Naive thymus-derived CD4-positive, alpha-beta T cell (primary cell): ENCODE measurements at regions not wholly inside any gene's neighbourhood (a gene's known extent, or its start where the extent isn't known, plus 50 kb on each side); places are given as distances from the start of the nearest gene placed in this dataset.
"Not testable (repeated sequence)": the region's sequence is repeated elsewhere in the genome, so short reads cannot be mapped to it uniquely, and the experiment has no call there.

Experiments
- ATAC-seq: fragments of 150-1000 bp; cut with Tn5 transposase; 2 replicates; pipeline ENCODE4 v1.10.0; 2021; ENCODE audit warnings: mild to moderate bottlenecking, moderate library complexity
- CTCF ChIA-PET: fragments of 350-600 bp; sonication (Branson Sonifier 250); formaldehyde crosslinking; loops from one replicate; lab custom pipeline; 2021; ENCODE audit warnings: antibody characterized with exemption; lab: Charles Lee
- POLR2A ChIA-PET: fragments of 350-600 bp; sonication (Branson Sonifier 250); formaldehyde crosslinking; loops from one replicate; lab custom pipeline; 2021; ENCODE audit warnings: antibody characterized with exemption, inconsistent platforms; lab: Charles Lee
- DNase-seq, 9 donors: peaks; one replicate each; pipeline versions ENCODE4 v3.0.0 to v3.0.0-alpha.2; 2020 to 2022; ENCODE audit warnings: mixed read lengths in 1 of 9
- H3K27ac ChIP-seq: one replicate; pipeline ENCODE4 v1.7.0; 2013; ENCODE audit warnings: mild to moderate bottlenecking, low read depth, low read length, moderate library complexity
- H3K27me3 ChIP-seq, 2 donors: one replicate each; pipeline ENCODE4 v1.7.0; 2013; ENCODE audit warnings: low read length in 2 of 2, mild to moderate bottlenecking in 2 of 2, moderate library complexity in 2 of 2; ENCODE audit not compliant: control insufficient read depth in 2 of 2, insufficient read depth in 2 of 2
- H3K36me3 ChIP-seq, 3 experiments: 1 replicate in 2 of 3; 2 replicates in 1 of 3; pipeline ENCODE4 v1.7.0; 2013; ENCODE audit warnings: low read length in 3 of 3, mild to moderate bottlenecking in 3 of 3, moderate library complexity in 1 of 3; ENCODE audit not compliant: insufficient read depth in 3 of 3, control insufficient read depth in 2 of 3
- H3K4me1 ChIP-seq, 2 donors: one replicate each; pipeline ENCODE4 v1.7.0; 2013; ENCODE audit warnings: low read length in 2 of 2, mild to moderate bottlenecking in 2 of 2, moderate library complexity in 1 of 2; ENCODE audit not compliant: control insufficient read depth in 2 of 2, insufficient read depth in 2 of 2
- H3K4me3 ChIP-seq: 2 replicates; pipeline ENCODE4 v1.7.0; 2013; ENCODE audit warnings: mild to moderate bottlenecking, low read length
- H3K9me3 ChIP-seq, 3 experiments: 1 replicate in 2 of 3; 2 replicates in 1 of 3; pipeline ENCODE4 v1.7.0; 2013; ENCODE audit warnings: low read length in 3 of 3; ENCODE audit not compliant: control insufficient read depth in 2 of 3
- H3K27ac Mint-ChIP-seq, 9 donors: one replicate each; pipeline ENCODE4 v1.8.0; 2020 to 2022; ENCODE audit warnings: mixed read lengths in 9 of 9, mild to moderate bottlenecking in 8 of 9, moderate library complexity in 5 of 9, inconsistent platforms in 2 of 9
- H3K27me3 Mint-ChIP-seq, 5 donors: one replicate each; pipeline ENCODE4 v1.8.0; 2021 to 2022; ENCODE audit warnings: mixed read lengths in 5 of 5, mild to moderate bottlenecking in 1 of 5
- H3K36me3 Mint-ChIP-seq, 5 donors: one replicate each; pipeline ENCODE4 v1.8.0; 2020 to 2022; ENCODE audit warnings: mixed read lengths in 5 of 5, mild to moderate bottlenecking in 3 of 5, inconsistent platforms in 1 of 5
- H3K4me1 Mint-ChIP-seq, 7 donors: one replicate each; pipeline ENCODE4 v1.8.0; 2020 to 2022; ENCODE audit warnings: mixed read lengths in 7 of 7, mild to moderate bottlenecking in 3 of 7, inconsistent platforms in 1 of 7
- H3K4me3 Mint-ChIP-seq, 10 donors: one replicate each; pipeline ENCODE4 v1.8.0; 2020 to 2022; ENCODE audit warnings: mild to moderate bottlenecking in 10 of 10, mixed read lengths in 10 of 10, moderate library complexity in 6 of 10, inconsistent platforms in 2 of 10
- H3K9me3 Mint-ChIP-seq, 11 donors: one replicate each; pipeline ENCODE4 v1.8.0; 2020 to 2022; ENCODE audit warnings: mixed read lengths in 11 of 11, mild to moderate bottlenecking in 4 of 11, inconsistent platforms in 1 of 11, moderate library complexity in 1 of 11
- intact Hi-C, 2 donors: fragments of 100-400 bp; cut with micrococcal nuclease; formaldehyde crosslinking; loops; one replicate each; pipeline ENCODE4 v1.15.1; 2023

DNA sequence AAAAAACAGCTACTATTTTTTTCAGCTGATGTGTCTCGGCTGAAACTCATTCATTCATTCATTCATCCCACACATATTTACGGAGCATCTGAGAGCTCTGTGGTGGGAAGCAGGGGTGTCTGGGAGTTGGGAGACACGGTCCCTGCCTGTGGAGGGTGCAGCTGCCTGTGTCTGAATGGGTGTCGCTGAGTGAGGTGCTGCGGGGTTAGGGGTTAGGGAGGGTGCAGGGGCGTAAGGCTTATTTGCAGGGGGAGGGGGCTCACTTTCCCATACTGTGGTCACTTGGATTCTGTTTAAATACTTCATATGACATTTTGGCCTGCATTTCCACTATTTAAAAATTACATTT lies 89.4 kb upstream of the ASB18 start:
- Histone ChIP-seq H3K4me3 (no peak overlapping the region), H3K36me3 (no peaks in the 10 kb centered on the region), H3K27ac (no peak overlapping the region), H3K27me3 (no peaks in the 10 kb centered on the region), H3K4me1 (no peaks in the 10 kb centered on the region), H3K9me3 (no peaks in the 10 kb centered on the region)
- Mint-ChIP-seq H3K27ac (no peak overlapping the region), H3K4me1 (peaks cover 0 to 7% (median 4%) of the 10 kb centered on the region in 7 donors), H3K4me3 (no peak overlapping the region), H3K27me3 (peaks cover 0 to 10% (median 6%) of the 10 kb centered on the region in 5 donors), H3K36me3 (no peaks in the 10 kb centered on the region), H3K9me3 (no peaks in the 10 kb centered on the region)
- POLR2A ChIA-PET, result no interaction called here
- no peak for DNase-seq
- intact Hi-C loops, result loop anchor here (1.0 kb wide), 6 partner anchors 160 to 1219 kb away; partner anchors contain the start of gene ACKR3 (in 2 of the 2)
- CTCF ChIA-PET, result interaction anchor here (1.1 to 2.0 kb wide), 10 partner anchors 10 to 733 kb away, joined by 3 to 7 read pairs (median 4); partner anchors contain the start of gene ACKR3
- ATAC-seq, result no peak

- no peaks in the 10 kb centered on the region for H3K36me3 Mint-ChIP-seq
- ATAC-seq (no peak), DNase-seq (no peak)
- peaks cover 2 to 9% (median 7%) of the 10 kb centered on the region in 7 donors for H3K4me1 Mint-ChIP-seq
- Histone ChIP-seq H3K27ac (no peak overlapping the region), H3K4me1 (peaks cover 0 to 2% of the 10 kb centered on the region in 2 donors), H3K4me3 (no peak overlapping the region), H3K36me3 (no peaks in the 10 kb centered on the region), H3K27me3 (no peaks in the 10 kb centered on the region), H3K9me3 (no peaks in the 10 kb centered on the region)
- ChIA-PET POLR2A (no interaction called here), CTCF (interaction anchor here (1.1 to 2.0 kb wide), 9 partner anchors 11 to 732 kb away, joined by 3 to 7 read pairs (median 4); partner anchors contain the start of gene ACKR3)
- H3K27me3 Mint-ChIP-seq, result peaks cover under 1 to 10% (median 6%) of the 10 kb centered on the region in 5 donors
- no peaks in the 10 kb centered on the region for H3K9me3 Mint-ChIP-seq
- H3K27ac Mint-ChIP-seq, result no peak overlapping the region
- H3K4me3 Mint-ChIP-seq, result no peak overlapping the region
- intact Hi-C loops, result no loop called here
Measured at GRCh38 chr2:236354056-236354940, 90.1 kb upstream of the ASB18 start.

- no peak overlapping the region for H3K4me3 Mint-ChIP-seq
- CTCF ChIA-PET, result interaction anchor here (1.4 kb wide), 1 partner anchor 717 kb away, joined by 3 read pairs; no protein-coding TSS in a partner anchor
- POLR2A ChIA-PET, result no interaction called here
- H3K36me3 Mint-ChIP-seq, result no peaks in the 10 kb centered on the region
- peaks cover 8 to 16% (median 12%) of the 10 kb centered on the region in 7 donors for H3K4me1 Mint-ChIP-seq
- no peak for DNase-seq
- peaks cover 5 to 10% (median 6%) of the 10 kb centered on the region in 5 donors for H3K27me3 Mint-ChIP-seq
- H3K4me3 ChIP-seq, result no peak overlapping the region
- H3K27me3 ChIP-seq, result no peaks in the 10 kb centered on the region
- H3K4me1 ChIP-seq, result peaks cover 0 to 3% of the 10 kb centered on the region in 2 donors
- no peaks in the 10 kb centered on the region for H3K36me3 ChIP-seq
- ATAC-seq, result no peak
- H3K9me3 ChIP-seq, result no peaks in the 10 kb centered on the region
- H3K9me3 Mint-ChIP-seq, result no peaks in the 10 kb centered on the region
- H3K27ac Mint-ChIP-seq, result peak overlapping the region in 1 of 9 donors; percentile 59
- intact Hi-C loops, result no loop called here
- H3K27ac ChIP-seq, result no peak overlapping the region
Measured at GRCh38 chr2:236354973-236355595, 90.9 kb upstream of the ASB18 start.

GRCh38 chr2:236355911-236356310 lies 91.7 kb upstream of the ASB18 start:
- CTCF ChIA-PET, result no interaction called here

DNA sequence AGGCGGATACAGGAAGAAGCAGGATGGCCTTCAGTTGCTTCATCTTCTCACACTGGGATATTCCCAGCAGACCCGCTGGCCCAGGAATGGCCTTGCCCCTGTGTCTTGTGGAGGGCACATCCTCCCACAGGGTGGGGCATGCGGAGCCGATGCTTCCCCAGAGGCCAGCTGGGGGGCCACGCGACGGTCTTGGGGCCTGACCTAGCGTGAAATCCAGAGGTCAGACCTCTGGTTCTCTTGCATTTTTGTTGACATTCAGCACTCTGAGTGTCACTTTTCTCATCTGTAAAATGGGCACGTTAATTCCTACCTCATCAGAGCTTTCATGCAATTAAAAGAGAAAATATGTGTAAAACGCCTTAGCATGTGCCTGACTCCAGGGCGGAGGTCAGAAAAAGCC lies 92.1 kb upstream of the ASB18 start:
- POLR2A ChIA-PET, H3K36me3 Mint-ChIP-seq, H3K4me3 Mint-ChIP-seq, DNase-seq, intact Hi-C loops, H3K9me3 Mint-ChIP-seq, H3K27ac ChIP-seq, H3K36me3 ChIP-seq, H3K27me3 ChIP-seq, ATAC-seq, H3K27ac Mint-ChIP-seq, H3K4me1 ChIP-seq, CTCF ChIA-PET, H3K4me3 ChIP-seq, H3K9me3 ChIP-seq: not testable (repeated sequence)
- Mint-ChIP-seq H3K4me1 (peaks cover 8 to 23% (median 15%) of the 10 kb centered on the region in 7 donors), H3K27me3 (peaks cover 4 to 10% (median 5%) of the 10 kb centered on the region in 5 donors)

More at GRCh38 chr2:236355911-236356310, 91.7 kb upstream of the ASB18 start:
- Histone ChIP-seq H3K36me3 (no peaks in the 10 kb centered on the region), H3K27me3 (no peaks in the 10 kb centered on the region), H3K27ac (no peak overlapping the region), H3K4me1 (peaks cover 0 to 3% of the 10 kb centered on the region in 2 donors), H3K4me3 (no peak overlapping the region), H3K9me3 (no peaks in the 10 kb centered on the region)
- Mint-ChIP-seq H3K27me3 (peaks cover 5 to 8% (median 7%) of the 10 kb centered on the region in 5 donors), H3K27ac (no peak overlapping the region), H3K9me3 (no peaks in the 10 kb centered on the region), H3K36me3 (no peaks in the 10 kb centered on the region), H3K4me1 (peaks cover 8 to 19% (median 12%) of the 10 kb centered on the region in 7 donors), H3K4me3 (no peak overlapping the region)
- ATAC-seq, result no peak
- POLR2A ChIA-PET, result no interaction called here
- intact Hi-C loops, result no loop called here
- DNase-seq, result no peak

DNA sequence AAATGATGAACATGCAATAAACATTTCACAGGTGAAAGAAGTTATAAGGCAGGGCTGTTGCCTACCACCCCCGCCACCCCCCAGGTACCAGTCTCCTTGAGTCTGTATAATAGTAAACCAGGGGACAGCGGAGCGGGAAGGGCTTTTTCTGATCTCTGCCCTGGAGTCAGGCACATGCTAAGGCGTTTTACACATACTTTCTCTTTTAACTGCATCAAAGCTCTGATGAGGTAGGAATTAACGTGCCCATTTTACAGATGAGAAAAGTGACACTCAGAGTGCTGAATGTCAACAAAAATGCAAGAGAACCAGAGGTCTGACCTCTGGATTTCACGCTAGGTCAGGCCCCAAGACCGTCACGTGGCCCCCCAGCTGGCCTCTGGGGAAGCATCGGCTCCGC lies 94.3 kb upstream of the ASB18 start:
- H3K9me3 ChIP-seq, H3K9me3 Mint-ChIP-seq, CTCF ChIA-PET, H3K27me3 ChIP-seq, H3K4me3 Mint-ChIP-seq, H3K27ac Mint-ChIP-seq, H3K4me3 ChIP-seq, intact Hi-C loops, ATAC-seq, POLR2A ChIA-PET, H3K36me3 Mint-ChIP-seq, H3K4me1 ChIP-seq, H3K27ac ChIP-seq, DNase-seq, H3K36me3 ChIP-seq: not testable (repeated sequence)
- peaks cover 0 to 27% (median 0%) of the 10 kb centered on the region in 5 donors for H3K27me3 Mint-ChIP-seq
- peaks cover 8 to 22% (median 15%) of the 10 kb centered on the region in 7 donors for H3K4me1 Mint-ChIP-seq
